ENCODE measurements at regions not wholly inside any gene's neighbourhood (a gene's known extent, or its start where the extent isn't known, plus 50 kb on each side); places are given as distances from the start of the nearest gene placed in this dataset.

DNA sequence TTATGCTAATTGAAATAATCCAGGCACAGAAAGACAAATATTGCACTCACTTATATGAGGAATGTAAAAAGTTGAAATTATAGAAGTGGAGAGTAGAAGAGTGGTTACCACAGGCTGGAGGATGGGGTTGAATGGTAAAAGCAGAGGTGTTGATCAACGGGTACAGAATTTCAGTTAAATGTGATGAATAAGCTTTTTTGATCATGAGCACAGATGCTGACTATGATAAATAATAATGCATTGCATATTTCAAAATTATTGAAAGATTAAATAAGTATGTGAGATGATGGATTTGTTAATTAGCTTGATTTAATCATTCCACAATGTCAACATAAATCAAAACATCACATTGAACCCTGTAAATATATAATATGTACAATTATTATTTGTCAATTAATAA lies 213.1 kb downstream of the DCAF12L2 start:
- TF ChIP-seq, protein P1, sequence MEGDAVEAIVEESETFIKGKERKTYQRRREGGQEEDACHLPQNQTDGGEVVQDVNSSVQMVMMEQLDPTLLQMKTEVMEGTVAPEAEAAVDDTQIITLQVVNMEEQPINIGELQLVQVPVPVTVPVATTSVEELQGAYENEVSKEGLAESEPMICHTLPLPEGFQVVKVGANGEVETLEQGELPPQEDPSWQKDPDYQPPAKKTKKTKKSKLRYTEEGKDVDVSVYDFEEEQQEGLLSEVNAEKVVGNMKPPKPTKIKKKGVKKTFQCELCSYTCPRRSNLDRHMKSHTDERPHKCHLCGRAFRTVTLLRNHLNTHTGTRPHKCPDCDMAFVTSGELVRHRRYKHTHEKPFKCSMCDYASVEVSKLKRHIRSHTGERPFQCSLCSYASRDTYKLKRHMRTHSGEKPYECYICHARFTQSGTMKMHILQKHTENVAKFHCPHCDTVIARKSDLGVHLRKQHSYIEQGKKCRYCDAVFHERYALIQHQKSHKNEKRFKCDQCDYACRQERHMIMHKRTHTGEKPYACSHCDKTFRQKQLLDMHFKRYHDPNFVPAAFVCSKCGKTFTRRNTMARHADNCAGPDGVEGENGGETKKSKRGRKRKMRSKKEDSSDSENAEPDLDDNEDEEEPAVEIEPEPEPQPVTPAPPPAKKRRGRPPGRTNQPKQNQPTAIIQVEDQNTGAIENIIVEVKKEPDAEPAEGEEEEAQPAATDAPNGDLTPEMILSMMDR (IDR thresholded peaks at IDR 0.05), result no peak
- Histone ChIP-seq H3K27ac (no peak overlapping the region), H3K36me3 (no peaks in the 10 kb centered on the region), H3K4me3 (no peak overlapping the region), H3K4me1 (no peaks in the 10 kb centered on the region), H3K9me3 (no peaks in the 10 kb centered on the region), H3K27me3 (no peaks in the 10 kb centered on the region)
- no peak for DNase-seq
- intact Hi-C loops (cut with DNase I; ENCODE audit: low total_unique reads), result no loop called here

- no peaks in the 10 kb centered on the region for H3K9me3 ChIP-seq
- H3K36me3 ChIP-seq, result no peaks in the 10 kb centered on the region
- no peak overlapping the region for H3K4me3 ChIP-seq
- H3K27ac ChIP-seq, result no peak overlapping the region
- DNase-seq, result no peak
- H3K4me1 ChIP-seq, result no peaks in the 10 kb centered on the region
- TF ChIP-seq, protein P1 (IDR thresholded peaks at IDR 0.05), result no peak
- intact Hi-C loops (cut with DNase I; ENCODE audit: low total_unique reads), result no loop called here
- H3K27me3 ChIP-seq, result no peaks in the 10 kb centered on the region
Observed at GRCh38 chrX:125953814-125954213, 212.3 kb downstream of the DCAF12L2 start.

GRCh38 chrX:125954236-125954635 lies 211.9 kb downstream of the DCAF12L2 start:
- Histone ChIP-seq H3K27me3 (no peaks in the 10 kb centered on the region), H3K4me1 (no peaks in the 10 kb centered on the region), H3K4me3 (no peak overlapping the region), H3K36me3 (no peaks in the 10 kb centered on the region), H3K27ac (no peak overlapping the region), H3K9me3 (no peaks in the 10 kb centered on the region)
- no peak for DNase-seq
- intact Hi-C loops (cut with DNase I; ENCODE audit: low total_unique reads), result no loop called here
- TF ChIP-seq, protein P1 (IDR thresholded peaks at IDR 0.05), result no peak

- TF ChIP-seq, protein P1 (IDR thresholded peaks at IDR 0.05), result no peak
- intact Hi-C loops (cut with DNase I; ENCODE audit: low total_unique reads), result no loop called here
Observed at GRCh38 chrX:125977851-125978250, 188.2 kb downstream of the DCAF12L2 start.

DNA sequence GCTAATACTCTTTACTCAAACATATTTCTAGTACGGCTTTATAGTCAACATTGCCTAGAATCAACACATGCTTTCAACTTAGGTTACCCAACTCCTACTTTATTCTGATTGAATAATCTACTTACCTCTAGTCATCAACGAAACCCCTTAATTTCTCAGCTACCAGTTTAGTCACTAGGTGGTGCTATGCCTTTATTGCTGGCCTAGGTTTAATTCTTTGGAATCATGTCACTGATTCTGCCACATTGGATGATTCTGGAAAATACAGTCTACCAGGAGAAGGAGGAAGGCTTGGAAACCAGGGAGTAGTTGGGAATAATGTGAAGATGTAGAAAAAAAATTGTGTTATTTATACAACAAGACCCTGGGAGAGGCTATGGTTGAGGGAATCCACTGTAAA lies 167.7 kb downstream of the DCAF12L2 start:
- TF ChIP-seq, protein P1 (IDR thresholded peaks at IDR 0.05), result no peak
- no peaks in the 10 kb centered on the region for H3K36me3 ChIP-seq
- H3K9me3 ChIP-seq, result no peaks in the 10 kb centered on the region
- no peak for DNase-seq
- H3K27me3 ChIP-seq, result no peaks in the 10 kb centered on the region
- H3K27ac ChIP-seq, result no peak overlapping the region
- intact Hi-C loops (cut with DNase I; ENCODE audit: low total_unique reads), result no loop called here
- H3K4me3 ChIP-seq, result no peak overlapping the region
- no peaks in the 10 kb centered on the region for H3K4me1 ChIP-seq

More at GRCh38 chrX:125977851-125978250, 188.2 kb downstream of the DCAF12L2 start:
- H3K27ac ChIP-seq, result no peak overlapping the region
- H3K4me1 ChIP-seq, result no peaks in the 10 kb centered on the region
- peaks cover 0 to 20% (median 0%) of the 10 kb centered on the region in 3 donors for H3K9me3 ChIP-seq
- no peak overlapping the region for H3K4me3 ChIP-seq
- no peaks in the 10 kb centered on the region for H3K36me3 ChIP-seq
- DNase-seq, result no peak
- no peaks in the 10 kb centered on the region for H3K27me3 ChIP-seq

DNA sequence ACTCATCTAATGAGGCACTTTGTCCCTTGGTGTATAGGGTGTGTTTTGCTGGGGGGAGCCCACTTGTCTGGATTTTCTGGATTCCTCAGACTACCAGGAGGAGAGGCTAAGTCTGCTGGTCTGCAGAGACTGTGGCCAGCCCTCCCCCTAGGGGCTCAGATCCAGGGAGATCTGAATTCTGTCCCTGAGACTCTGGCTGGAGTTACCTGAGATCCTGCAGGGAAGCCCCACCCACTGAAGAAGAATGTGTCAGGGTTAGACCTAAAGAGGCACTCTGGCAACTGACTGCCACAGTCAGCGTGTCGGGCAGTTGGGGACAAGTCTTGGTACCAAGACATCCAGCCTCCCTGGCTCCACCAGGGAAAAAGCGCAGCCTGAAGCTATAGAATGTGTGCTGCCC lies 138.9 kb downstream of the DCAF12L2 start:
- Histone ChIP-seq H3K36me3 (no peaks in the 10 kb centered on the region), H3K9me3 (no peaks in the 10 kb centered on the region), H3K27ac (no peak overlapping the region), H3K4me1 (no peaks in the 10 kb centered on the region), H3K4me3 (no peak overlapping the region), H3K27me3 (no peaks in the 10 kb centered on the region)
- intact Hi-C loops (cut with DNase I; ENCODE audit: low total_unique reads), result no loop called here
- TF ChIP-seq, protein P1 (IDR thresholded peaks at IDR 0.05), result no peak
- no peak for DNase-seq

Measured in tibial artery (tissue), 4 donors.